ENCODE measurements at regions not wholly inside any gene's neighbourhood (a gene's known extent, or its start where the extent isn't known, plus 50 kb on each side); places are given as distances from the start of the nearest gene placed in this dataset.

- no peak for TF ChIP-seq CTCF (IDR thresholded peaks at IDR 0.05; ENCODE audit: low read depth, low read length, poor library complexity, severe bottlenecking)
- no peak for TF ChIP-seq EZH2phosphoT487 (IDR thresholded peaks at IDR 0.05; ENCODE audit: borderline replicate concordance, low read length)
Observed at GRCh38 chr16:64629622-64630021, 492.2 kb downstream of the CDH11 start.

All from DOHH2 (cell line).